ENCODE measurements at regions not wholly inside any gene's neighbourhood (a gene's known extent, or its start where the extent isn't known, plus 50 kb on each side); places are given as distances from the start of the nearest gene placed in this dataset.

DNA sequence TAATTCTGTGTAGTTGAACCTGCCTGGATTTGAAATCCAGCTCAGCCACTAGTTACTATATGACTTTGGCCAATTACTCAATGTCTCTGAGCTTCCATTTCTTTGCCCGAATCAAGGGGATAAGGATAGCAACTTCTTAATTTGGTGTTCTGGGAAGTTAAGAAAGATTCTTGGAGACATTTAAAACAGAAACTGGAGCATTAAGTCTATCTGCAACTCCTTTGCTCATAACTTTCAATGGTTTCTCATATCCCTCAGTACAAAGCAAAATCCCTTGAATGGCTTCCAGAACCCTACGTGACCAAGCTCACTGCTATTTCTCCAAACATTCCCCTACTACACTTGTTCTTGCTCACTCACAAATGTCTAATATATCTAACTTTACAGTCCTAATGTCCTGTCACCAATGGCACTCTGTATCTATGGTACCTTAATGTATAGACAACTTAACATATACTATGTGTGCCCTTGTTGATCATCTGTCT is 849.1 kb upstream of the SLIT2 start:
- DNase-seq (ENCODE audit: low read depth in 2 of 2): no peak

DNA sequence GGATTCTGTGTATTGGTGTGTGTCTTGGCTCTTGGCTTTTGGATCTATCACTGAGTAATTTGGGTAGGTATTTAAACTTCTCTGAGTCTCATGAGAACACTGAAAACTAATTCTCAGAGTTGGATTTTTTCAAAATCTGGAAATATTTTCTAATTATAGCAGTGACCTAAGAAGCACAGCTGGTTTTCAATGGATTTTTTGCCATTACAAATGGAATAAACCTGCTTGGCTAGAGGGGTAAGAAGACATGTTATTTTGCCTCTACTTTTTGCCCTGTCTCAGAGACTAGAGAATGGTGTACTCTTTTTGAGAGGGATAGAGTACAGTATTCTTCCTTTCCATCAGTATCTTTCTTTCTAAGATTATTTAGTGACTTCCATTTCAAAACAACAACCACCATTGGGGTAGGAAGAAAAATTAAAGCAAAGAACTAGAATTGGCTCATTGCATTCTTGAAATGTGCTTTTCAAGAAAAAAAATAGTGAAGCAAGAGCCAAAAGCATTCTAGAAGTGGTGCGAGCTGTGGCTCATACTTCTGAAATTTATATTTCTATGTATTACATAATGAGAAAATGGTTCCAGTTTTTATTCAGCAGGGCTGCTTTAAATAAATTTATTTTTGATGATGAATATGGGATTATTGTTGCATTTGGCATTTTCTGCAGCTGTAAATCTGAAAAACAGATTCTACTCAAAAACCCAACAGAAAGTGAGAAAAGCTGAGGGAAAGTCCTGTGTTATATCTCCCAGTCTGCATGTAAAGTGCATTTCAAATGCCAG is 850.2 kb upstream of the SLIT2 start:
- no peak for DNase-seq (ENCODE audit: low read depth in 2 of 2)

- DNase-seq (ENCODE audit: low read depth in 2 of 2): no peak
Observed at GRCh38 chr4:19400820-19401219, 850.9 kb upstream of the SLIT2 start.

- no peak for DNase-seq (ENCODE audit: low read depth in 2 of 2)
Observed at GRCh38 chr4:19399001-19399400, 852.7 kb upstream of the SLIT2 start.

DNA sequence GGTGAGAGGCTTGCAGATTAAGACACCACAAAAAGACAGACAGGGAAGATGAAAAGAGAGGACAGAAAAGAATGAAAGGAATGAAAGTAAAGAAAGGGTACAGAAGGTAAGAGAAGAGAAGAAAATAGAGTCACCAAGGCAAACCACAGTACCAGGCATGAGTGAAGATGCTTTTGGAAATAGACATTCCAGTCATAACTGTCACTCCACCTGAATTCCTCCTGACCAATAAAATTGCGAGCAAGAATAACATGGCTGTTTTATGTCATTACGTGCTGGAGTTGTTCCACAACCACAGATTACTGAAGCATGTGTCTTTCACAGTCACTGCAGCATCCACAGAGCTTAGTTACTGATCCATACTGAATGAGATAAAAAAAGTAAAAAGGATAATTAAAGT is 864.9 kb upstream of the SLIT2 start:
- DNase-seq (ENCODE audit: low read depth in 2 of 2): no peak

DNA sequence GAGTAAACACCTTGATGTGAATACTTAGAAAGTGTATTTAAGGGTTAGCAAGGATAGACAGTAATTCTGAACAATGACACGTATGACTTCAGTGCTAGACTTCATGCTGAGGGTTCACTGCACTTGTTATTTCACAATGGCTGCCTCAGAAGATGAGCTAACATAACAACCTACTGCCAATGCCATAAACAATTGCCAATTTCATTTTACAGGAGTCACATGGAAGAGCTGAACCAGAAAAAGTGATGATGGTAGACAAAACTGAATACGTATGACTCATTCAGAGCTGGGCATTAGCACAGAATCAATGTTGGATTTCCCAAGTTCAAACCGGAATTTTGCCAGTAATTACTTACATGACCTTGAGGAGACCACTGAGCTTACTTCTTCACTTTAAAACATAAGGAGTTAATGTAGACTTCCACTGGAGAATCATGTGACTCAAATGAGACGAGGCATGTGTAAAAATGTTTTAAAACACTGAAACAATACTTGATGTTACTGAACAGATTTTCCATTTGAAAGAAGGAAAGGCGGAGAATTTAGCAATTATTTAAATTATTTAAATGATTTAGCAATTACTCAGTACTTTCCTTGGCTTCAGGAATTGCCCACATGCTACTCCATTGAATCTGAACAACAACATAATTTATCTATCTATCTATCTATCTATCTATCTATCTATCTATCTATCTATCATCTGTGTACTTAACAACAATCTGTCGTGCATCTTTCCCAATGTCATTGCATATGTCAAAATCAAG is 868.5 kb upstream of the SLIT2 start:
- DNase-seq (ENCODE audit: low read depth in 2 of 2): no peak

DNA sequence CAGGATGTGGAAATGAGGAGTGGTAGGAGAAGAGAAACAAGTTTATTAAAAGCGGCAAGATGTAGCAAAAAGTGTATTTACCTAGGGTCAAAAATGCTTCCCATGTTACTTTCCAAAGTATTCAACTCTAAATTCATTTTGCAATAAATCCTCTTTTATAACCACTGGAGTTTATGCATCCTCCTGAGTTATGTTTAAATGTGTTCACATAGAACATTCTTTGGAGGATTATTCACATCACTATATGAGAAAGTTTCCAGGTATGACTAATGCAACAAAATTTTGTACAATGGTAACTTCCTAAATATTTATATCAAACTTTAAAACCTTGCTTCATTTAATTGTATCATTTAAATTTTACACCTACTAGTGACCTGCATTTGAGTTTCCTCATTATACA is 870.6 kb upstream of the SLIT2 start:
- no peak for DNase-seq (ENCODE audit: low read depth in 2 of 2)

GRCh38 chr4:19380600-19380999 is 871.1 kb upstream of the SLIT2 start:
- DNase-seq (ENCODE audit: low read depth in 2 of 2): no peak

DNA sequence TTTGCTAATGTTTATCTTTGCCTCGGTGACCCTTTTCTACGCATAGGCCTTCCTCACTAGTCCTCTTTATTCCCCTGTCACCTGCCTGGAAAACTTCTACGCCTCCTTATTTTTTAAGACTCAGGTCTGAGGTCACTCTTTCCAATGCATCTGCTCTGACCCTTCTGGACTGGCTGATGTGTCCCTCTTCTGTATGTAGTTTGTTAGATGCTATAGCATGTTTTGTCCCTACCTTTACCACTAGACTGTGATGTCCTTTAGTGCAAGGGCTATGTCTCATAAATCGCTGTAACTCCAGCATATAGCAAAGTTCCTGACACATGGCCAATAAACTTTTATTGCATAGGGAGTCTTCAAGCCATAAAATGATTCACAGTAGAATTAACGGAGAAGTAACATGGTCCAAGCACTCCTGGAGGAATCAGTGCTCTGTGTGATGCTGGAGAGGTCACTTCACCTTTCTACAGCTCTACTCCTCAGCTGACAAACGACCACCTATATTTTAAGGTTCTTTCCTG is 872.5 kb upstream of the SLIT2 start:
- DNase-seq (ENCODE audit: low read depth in 2 of 2): no peak

DNA sequence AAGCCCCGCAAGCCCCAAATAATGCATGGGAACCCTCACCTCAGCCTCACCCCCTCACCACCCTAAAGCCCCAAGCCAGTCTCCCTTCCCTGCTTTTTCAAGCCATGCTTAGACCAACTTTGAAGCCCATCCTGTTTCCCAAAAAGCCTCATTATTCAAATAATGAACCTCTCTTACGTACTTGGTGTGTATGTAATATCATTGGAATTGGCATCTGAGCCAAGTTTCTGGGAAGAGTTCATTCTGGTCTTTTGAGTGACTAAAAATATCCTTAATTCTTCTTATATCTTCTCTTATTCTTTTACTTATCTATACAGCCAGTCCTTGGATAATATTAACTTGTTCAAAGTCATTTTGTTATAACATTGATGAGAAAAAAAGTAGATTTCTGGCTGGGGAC is 875.8 kb upstream of the SLIT2 start:
- no peak for DNase-seq (ENCODE audit: low read depth in 2 of 2)

DNA sequence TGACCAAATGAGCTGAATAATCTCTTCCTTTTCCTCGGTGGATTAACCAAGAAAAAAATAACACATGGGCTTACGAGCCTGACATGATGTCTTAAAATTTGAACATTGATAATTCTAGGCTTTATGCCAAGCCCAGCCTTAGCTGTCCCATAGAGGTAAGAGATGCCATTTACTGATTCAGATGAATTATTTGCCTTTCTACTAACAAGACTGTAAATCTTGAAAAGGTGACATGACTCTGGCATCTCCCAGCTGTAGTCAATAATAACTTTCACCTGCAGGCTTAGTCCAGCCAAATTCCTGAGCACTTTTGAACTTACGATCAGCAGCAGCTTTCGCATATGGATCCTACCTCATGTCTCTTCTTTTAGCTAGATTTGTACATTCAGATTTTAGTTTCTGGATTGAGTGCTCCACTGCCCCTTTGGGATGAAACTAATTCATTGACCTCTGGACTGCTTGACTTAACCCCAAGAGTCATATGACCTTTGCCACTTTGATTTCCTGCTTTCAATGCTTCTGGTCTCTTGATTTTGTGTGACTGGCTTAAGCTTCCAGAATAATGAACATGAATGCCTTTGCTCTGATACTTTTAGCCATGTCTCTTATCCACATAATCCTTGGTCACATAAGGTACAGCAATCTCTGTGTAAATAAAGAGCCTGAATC is 876.4 kb upstream of the SLIT2 start:
- DNase-seq (ENCODE audit: low read depth in 2 of 2): no peak

DNA sequence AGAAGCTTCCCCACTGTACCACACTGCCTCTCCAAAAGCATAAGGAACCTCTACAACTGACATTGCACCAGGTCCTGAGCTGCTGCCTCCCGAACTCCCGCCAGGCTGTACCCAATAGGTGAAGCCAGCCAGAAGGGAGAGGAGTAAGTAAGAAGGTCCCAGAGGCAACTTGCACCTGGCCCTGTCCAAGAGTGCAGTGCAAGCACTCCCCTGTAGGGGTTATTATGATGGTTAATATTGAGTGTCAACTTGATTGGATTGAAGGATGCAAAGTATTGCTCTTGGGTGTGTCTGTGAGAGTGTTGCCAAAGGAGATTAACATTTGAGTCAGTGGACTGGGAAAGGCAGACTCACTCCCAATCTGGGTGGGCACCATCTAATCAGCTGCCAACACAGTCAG is 879.3 kb upstream of the SLIT2 start:
- DNase-seq (ENCODE audit: low read depth in 2 of 2): no peak

GRCh38 chr4:19368800-19369199 is 882.9 kb upstream of the SLIT2 start:
- no peak for DNase-seq (ENCODE audit: low read depth in 2 of 2)

DNA sequence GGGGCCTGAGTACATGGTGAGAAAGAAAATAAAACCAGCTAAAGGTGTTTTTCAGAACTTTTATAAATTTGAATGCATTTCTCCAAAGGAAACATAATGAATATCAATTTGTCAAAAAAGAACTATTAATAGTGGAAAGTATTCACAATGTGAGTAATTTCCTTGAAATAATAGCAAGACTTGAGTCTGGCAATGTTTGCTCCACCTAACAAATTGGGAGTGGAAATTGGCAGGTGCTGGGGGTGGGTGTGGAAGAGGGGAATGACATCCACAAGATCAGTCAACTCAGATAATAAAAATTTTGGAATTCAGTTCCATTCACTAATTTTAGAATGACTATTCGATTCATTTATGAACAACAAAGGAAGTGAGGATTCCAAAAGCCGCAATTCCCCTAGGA is 884.8 kb upstream of the SLIT2 start:
- DNase-seq (ENCODE audit: low read depth in 2 of 2): no peak

DNA sequence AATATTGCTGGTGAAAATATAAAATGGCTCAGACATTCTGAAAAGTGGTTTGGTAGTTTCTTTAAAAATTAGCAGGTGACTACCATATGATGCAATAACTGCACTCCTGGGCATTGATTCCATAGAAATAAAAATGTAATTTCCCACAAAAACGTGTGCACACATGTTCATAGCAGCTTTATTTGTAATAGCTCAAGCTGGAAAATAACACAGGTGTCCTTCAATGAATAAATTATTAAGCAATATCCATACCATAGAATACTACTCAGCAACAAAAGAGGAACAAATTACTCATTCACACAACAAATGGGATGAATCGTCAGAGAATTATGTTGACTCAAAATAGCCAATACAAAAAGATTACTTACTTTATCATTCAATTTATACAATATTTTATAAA is 893.7 kb upstream of the SLIT2 start:
- no peak for DNase-seq (ENCODE audit: low read depth in 2 of 2)

GRCh38 chr4:19349416-19349815 is 902.3 kb upstream of the SLIT2 start:
- no peak for DNase-seq (ENCODE audit: low read depth in 2 of 2)

DNA sequence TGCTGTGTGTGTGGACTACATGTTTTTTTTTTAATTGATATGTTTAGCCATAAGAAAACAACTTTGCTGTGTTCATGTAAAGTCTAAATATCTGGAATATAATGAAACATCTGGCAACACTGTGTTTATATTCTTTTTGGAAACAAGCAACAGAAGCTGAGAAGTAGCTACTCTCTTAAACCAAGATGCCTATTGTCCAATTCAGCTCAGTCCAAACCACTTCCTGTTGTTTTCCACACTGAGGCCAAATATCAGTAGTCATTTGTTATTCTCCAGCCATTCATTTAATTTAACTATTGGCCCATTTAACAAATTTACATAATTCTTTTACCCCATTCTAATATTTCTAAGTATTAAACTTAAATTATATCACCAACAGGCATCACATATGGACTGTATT is 903.0 kb upstream of the SLIT2 start:
- no peak for DNase-seq (ENCODE audit: low read depth in 2 of 2)

GRCh38 chr4:19346636-19347035 is 905.1 kb upstream of the SLIT2 start:
- DNase-seq (ENCODE audit: low read depth in 2 of 2): no peak

DNA sequence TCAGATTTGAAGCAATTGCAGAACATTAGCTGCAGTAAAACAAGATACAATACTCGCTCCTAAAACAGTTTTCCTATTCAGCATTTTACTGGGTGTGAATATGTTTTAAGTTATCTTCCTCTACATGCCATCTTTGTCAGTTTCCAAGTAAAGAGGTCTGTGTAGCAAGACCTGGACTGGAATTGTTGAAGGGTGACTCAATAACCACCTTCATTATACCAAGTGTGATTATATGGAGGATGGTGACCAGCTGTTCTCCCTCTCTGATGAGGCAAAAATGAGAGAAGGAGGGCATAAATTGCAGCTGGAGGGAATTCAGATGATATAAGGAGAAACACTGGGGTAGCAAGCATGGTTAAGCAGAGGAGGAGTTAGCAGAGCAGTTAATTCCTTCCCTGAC is 922.1 kb upstream of the SLIT2 start:
- no peak for DNase-seq (ENCODE audit: low read depth in 2 of 2)

GRCh38 chr4:19329077-19329476 is 922.6 kb upstream of the SLIT2 start:
- no peak for DNase-seq (ENCODE audit: low read depth in 2 of 2)

DNA sequence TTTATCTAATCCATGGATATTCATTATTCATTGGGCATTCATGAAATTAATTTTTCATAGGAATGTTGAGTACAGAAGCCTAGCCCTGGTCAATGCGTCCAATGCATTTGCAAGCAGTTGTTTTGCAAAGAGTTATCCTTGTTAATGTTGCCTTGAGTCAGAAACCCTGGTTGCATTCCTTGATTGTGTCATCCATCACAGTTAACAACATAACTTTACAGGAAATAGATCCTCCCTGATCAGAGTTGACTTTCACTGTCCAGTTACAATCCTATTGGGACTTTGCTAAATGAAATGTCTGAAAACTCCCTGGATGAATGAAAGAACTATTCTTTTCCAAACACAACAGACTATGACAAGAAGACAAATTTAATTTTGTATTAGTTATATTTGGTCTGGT is 924.3 kb upstream of the SLIT2 start:
- no peak for DNase-seq (ENCODE audit: low read depth in 2 of 2)

- DNase-seq (ENCODE audit: low read depth in 2 of 2): no peak
Observed at GRCh38 chr4:19324184-19324583, 927.5 kb upstream of the SLIT2 start.

DNA sequence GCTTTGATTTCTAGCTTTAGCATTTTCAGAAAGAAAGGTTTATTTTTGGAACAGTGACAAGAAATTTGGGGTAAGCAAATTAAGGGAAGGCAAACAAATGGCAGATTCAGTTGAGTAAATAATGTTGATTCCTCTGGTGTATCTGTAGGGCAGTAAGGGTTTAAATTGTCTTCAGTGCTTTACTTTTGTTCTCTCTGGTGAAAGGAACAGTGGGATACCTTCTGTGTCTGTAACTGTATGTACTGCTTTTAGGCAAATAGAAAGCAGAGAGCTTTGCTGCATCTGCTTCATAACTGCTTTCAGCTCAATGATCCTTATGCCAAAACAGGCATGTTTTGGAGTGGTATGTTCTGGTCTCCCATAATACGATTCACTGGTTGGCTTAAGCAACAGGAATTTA is 932.1 kb upstream of the SLIT2 start:
- DNase-seq (ENCODE audit: low read depth in 2 of 2): no peak

Measured in stimulated activated CD4-positive, alpha-beta T cell treated with anti-CD3 and anti-CD28 coated beads, Interleukin-1b, Interleukin-23, amount 100 ng/mL, for 4 hours (primary cell).